T-helper 1 cell treated with Interleukin-12 subunit alpha and Interleukin-12 subunit beta and Interleukin-4 antibody, amounts not matched to agents 30 ng/mL and 1 ng/mL, for 36 hours (primary cell): ENCODE measurements at regions not wholly inside any gene's neighbourhood (a gene's known extent, or its start where the extent isn't known, plus 50 kb on each side); places are given as distances from the start of the nearest gene placed in this dataset.
"Not testable (repeated sequence)": the region's sequence is repeated elsewhere in the genome, so short reads cannot be mapped to it uniquely, and the experiment has no call there.

Experiments
- intact Hi-C: fragments of 100-400 bp; cut with micrococcal nuclease; formaldehyde crosslinking; loops from one replicate; pipeline ENCODE4 v1.15.1; 2024

DNA sequence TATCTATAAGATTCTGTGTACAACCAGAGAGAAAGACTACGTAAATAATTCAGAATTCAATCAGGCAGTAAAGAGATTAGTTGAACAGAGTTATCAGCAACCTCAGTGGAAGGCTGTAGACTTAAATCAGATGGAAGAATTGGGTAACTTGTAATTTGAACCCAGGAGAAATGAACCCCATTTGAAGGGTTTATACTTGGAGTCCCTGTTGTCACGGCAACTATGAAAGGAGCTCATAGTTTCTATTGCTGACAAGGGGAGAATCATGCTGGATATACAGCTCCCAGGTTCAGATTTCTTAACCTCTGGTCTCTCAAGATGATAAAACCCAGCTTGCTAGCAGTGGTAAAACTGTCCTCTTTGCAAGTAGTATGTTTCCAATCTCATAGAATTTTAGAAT, 54.4 kb upstream of the BMP4 start:
- intact Hi-C loops = no loop called here

DNA sequence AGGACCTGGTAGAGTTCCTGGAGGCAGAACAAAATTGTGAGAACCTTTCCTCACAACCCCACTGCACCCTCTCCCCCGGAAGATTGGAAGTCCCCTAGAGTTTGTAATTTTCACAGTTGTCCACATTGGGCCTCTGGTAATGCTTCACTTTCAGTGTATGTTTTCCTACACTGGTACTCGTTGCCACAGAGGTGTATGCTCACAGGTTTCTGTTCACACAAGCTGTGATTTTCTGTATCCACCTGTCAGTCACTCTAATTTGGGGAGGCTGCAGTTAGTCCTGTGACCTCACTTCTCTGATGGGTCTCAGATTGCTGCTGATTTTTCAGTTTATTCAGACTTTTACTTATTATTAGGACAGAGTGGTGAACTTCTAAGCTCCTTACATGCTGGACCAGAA, 66.4 kb upstream of the BMP4 start:
- intact Hi-C loops = no loop called here

DNA sequence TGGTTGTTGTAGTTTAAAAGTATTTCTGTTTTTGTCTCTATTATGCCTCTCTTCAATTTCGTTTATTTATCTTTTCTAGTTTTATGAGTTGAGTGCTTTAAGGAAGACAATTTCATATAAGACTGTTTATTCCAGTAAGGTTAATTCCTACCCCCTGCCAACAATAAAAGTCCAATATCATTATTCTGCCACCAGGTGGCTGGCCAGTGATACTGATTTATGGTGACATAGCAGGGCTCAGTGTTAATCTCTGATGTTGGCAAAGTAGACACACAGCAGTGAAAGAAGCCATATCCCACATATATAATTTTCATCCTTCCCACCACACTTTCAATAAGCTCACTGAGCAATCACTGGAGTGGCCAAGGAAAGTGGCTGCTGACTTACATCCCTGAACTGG, 69.0 kb upstream of the BMP4 start:
- intact Hi-C loops = no loop called here

DNA sequence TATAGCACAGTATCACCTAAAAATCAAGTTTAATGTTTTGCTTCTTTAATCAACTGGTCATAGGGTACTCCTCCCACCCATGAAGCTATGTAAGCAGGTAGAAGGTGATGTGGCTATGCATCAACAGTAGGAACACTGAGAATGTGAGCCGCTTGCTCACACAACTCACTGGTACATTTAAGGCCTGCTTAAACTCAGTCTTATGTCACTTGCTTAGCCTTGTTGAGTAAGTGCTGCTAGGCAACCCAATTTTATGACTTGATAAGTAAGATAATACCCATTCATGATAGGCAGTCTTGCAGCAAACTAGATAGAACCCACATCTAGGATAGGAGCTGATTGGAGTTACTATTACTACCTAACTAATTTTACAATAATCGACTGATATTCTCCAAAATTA, 70.0 kb upstream of the BMP4 start:
- intact Hi-C loops = no loop called here

DNA sequence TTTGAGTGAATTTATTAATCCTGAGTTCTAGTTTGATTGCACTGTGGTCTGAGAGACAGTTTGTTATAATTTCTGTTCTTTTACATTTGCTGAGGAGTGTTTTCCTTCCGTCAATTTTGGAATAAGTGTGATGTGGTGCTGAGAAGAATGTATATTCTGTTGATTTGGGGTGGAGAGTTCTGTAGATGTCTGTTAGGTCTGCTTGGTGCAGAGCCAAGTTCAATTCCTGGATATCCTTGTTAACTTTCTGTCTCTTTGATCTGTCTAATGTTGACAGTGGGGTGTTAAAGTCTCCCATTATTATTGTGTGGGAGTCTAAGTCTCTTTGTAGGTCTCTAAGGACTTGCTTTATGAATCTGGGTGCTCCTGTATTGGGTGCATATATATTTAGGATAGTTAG, 74.4 kb upstream of the BMP4 start:
- intact Hi-C loops = not testable (repeated sequence)

DNA sequence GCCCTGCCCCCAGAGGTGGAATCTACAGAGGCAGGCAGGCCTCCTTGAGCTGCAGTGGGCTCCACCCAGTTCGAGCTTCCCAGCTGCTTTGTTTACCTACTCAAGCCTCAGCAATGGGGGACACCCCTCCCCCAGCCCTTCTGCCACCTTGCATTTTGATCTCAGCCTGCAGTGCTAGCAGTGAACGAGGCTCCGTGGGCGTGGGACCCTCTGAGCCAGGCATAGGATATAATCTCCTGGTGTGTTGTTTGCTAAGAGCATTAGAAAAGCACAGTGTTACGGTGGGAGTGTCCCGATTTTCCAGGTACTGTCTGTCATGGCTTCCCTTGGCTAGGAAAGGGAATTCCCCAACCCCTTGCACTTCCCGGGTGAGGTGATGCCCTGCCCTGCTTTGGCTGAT, 76.7 kb upstream of the BMP4 start:
- intact Hi-C loops = not testable (repeated sequence)

DNA sequence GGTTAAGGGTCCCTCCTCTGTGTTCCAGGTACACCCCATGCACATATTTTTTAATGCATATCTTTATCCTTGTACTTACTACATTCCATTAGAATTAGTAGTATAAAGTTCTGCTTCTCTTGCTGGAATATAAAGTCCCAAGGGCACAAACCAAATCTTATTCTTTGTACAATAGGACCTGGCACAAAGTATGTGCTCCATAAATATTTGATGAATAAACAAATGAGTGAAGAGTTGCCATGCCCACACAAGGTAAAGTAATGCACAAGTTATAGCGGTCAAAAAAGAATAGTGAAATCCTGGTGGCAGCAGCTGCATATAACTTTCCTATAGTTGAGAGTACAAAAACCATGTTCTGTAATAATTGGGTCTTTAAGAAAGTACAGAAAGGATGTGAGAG, 82.1 kb upstream of the BMP4 start:
- intact Hi-C loops = no loop called here

DNA sequence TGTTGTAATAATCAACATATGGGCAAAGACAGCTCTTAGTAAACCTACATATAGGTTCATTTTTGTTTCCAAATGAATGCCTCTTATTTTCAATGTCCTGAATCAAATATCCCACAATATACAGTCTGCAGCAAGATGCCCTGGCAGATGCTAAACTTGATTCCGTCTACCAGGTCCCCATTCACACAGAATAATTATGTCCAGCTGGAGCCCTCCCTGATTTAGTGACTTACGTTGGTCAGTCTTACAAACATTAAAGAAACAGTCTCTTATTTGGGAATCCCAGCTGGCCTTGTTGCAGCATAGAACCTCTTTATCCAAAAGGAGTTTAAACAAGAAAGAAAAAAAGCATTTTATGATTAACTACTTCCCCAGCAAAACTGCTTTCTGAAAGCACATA, 82.7 kb upstream of the BMP4 start:
- intact Hi-C loops = no loop called here

DNA sequence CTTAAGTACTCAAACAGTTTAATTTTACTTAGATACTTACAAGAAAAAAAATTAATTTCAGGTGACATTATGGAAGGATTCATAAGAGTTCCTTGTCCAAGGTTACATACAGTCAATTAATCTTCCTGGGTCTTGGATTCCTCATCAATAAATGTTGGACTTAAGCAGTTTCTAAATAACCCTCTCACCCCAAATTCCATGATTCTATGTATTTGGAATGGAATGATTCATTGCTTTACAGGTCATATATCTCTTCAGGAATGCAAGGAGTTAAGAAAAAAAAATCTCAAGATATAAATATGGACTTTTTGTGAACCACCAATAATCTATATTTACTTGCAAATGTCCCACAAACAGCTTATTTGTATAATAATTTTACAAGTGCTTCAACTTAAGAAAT, 84.2 kb upstream of the BMP4 start:
- intact Hi-C loops = no loop called here

DNA sequence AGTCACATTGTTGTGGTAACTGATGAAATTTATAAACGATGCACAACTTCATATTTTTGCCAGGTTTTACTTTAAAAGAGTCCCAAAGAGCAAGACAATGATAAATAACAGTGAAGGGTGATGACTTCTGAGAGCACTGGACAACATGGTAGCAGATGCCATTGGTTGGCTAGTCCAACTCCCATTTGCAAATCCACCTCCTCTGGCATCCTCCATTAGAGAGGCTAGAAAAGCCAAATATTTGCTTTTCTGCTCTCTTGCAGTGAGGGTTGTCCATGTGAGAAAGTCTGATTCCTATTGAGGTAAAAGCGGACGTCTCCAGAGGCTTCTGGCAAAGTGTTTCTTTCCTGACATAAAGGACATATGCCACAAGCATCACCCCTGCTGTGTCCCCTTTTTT, 89.6 kb upstream of the BMP4 start:
- intact Hi-C loops = no loop called here

DNA sequence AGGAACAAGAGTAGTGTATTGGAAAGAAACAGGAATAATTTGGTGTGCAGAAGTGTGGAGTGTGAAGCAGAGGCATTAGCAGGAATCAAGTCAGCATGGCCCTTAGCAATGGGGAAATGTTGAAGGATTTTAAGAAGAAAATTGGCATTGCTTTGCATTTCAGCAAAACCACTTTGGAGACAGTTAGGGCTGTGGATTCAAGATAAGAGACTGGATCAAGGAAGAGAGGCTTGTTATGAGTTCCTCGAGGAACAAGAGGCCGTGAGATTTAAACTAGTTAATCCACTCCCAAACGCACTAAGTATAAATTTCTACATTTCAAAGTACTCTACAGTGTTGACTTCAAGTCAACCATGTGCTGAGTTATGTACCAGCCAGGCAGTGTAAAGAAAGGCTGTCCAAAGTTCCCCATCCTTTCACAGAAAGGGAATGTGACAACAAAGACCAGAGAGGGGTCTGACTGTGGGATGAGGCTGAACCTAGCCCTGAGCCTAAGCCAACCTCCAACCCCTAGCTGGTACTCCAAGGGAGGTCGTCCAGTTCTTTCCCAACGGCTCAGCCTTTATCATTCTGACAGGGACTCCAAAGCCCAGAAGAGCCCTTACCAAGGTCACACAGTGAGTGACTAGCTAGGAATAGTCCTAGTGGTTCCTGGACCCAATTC, 91.2 kb upstream of the BMP4 start:
- intact Hi-C loops = no loop called here

DNA sequence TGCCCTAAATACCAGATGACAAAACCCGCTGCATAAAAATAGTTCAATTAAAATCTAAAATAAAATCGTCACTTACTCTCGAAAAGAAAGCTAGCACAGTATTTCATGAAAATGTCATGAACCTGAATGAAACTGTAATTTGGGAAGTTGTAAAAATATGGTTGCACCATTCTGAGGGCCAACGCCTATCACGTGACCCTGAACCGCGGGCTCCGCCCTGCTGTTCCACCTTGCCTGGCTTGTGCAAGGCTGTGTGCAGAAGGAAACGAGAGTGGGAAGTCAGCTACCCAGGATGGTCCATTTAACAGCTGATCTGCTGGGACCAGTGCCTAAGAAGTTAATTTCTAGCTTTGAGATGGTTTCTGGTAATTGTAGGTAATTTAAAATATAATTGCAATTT, 91.7 kb upstream of the BMP4 start:
- intact Hi-C loops = no loop called here

DNA sequence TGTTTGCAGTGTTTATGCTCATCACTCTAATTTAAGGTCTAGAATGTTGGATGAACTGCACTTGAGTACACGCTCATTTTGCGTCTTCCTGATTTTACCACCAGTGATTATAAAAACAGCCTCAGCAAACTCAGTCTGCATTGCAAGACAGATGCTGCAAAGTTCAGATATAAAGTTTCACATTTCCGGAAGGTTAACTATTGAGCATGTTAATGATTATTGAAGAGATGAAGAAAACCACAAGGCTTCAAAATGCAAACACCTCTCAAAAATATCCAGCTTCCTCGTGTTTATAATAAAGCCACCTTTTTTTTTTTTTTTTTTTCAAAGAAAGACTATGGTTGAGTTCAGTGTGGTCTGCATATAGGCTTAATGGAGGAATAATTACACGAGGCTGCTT, 92.1 kb upstream of the BMP4 start:
- intact Hi-C loops = no loop called here

DNA sequence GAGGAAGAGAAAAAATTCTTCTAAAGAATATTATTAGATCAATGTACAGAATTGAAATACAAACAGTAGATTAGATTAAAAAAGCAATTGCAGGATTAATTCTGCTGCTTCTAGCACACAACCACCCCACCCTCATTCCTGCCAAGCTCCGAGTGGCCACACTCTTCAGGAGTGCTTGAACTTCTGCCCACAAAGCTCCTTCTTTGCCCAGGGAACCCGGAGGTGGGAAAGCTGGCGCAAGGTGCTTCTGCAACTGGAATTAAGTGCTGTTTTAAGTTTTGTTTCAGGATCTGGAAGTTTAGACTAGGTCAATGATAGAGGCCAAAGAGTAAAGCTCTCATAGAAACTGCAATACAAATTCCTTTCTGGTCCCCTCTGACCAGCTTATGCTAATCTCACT, 94.1 kb upstream of the BMP4 start:
- intact Hi-C loops = no loop called here

DNA sequence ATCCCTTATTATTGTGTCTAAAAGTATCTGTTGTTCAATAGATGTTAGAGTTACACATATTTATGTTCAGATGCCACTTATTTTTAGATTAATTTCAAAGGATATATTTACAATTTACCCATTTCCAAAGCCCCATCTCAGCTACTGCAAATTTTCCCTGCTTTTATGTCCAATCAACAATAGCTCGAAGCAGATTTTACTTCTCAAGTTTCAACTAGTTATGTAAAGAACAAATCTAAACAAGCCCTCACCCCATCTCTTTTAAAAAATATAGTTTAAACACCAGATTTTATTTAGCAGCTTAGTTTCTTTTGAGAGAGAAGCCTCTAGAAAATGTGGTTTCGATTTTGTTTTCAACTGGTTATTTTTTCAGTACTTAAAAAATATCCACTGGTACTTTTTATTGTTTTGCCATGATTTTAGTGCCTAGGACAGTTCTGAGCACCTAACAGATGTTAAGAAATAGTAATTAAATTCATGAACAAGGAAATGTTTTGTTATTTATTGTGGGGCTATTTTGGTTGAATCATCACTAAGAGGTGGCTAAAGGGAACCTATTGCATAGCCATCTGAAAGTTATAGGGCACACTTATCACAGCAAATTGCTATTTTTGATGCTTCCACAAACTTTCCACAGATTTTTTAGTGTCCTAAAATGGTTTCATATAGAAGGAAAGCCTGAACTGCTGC, 96.2 kb upstream of the BMP4 start:
- intact Hi-C loops = no loop called here

DNA sequence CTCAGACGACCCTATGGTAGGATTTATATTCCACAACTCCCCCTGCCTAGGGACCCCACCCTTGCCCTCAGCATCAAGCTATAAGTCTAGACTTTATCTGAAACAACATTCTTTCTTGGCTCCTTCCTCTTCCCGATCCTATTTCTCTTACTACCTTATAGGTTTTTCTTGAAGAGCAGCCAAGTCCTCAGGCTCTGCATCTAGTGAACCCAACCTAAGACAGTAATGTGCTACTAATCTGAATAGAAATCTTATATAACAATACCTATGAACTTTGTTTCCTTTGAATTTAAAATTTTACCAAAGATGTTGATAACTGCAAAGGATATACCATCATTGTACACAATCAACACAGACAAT, 96.7 kb upstream of the BMP4 start:
- intact Hi-C loops = no loop called here

DNA sequence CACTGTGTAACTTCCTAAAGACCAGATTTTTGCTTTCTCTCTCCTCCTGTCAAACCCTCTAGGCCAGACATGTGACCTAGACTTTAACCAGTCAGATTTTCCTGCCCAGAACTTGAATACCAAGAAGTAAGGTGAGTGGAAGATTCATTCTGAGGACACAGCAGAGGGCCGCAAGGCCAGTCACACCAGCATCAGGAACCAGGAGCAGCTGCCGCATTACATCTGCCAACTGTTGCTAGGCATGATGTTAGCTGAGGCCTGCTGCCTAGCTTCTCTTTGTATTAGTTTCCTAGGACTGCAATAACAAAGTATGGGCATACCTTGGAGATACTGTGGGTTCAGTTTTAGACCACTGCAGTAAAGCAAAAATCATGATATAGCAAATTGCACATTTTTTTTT, 101.9 kb upstream of the BMP4 start:
- intact Hi-C loops = no loop called here

DNA sequence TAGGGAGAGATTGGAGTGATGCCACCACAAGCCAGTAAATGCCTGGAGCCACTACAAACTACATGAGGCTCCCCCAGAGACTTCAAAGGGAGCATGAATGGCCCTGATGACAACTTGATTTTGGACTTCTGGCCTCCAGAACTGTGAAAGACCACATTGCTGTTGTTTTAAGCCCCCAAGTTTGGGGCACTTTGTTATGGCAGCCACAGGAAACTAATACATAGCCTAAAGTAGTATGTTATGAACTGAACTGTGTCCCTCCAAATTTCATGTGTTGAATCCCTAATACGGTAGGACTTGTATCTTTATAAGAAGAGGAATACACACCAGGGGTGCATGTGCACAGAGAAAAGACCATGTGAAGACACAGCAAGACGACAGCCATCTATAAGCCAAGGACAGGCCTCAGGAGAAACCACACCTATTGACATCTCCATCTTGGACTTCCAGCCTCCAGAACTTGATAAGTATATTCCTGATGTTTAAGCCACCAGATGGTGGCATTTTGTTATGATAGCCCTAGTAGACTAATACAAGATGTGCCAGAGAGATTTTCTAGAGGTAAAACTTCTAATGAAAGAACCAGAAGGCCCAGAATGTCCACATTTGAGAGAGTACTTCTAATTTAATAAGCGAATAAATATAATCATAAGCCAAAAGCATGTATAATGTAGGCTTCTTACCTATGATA, 127.1 kb upstream of the BMP4 start:
- intact Hi-C loops = no loop called here

DNA sequence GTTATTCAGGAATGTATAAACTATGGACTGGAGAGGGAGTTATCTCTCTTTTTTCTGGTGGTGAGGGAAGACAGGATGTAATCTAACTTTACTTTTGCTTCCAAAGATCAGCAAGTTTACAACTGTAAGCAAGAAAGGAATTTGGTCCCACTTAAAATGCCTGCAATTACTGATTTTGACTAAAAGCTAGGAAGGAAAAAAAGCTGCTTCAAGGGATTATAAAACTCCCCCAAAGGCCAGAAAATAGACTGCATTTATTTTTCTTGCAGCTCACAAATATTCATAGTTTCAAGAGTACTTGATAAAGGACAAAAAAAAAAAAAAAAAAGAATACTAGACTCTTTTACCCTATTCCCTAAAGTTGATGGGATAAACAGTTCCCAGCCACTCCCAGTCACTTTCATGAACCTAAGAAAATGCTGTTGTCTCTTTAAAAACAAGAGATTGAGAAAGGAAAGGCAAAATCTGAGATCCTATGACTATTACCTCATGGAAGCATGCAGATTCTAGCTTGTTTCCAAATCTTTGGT, 128.7 kb upstream of the BMP4 start:
- intact Hi-C loops = no loop called here

DNA sequence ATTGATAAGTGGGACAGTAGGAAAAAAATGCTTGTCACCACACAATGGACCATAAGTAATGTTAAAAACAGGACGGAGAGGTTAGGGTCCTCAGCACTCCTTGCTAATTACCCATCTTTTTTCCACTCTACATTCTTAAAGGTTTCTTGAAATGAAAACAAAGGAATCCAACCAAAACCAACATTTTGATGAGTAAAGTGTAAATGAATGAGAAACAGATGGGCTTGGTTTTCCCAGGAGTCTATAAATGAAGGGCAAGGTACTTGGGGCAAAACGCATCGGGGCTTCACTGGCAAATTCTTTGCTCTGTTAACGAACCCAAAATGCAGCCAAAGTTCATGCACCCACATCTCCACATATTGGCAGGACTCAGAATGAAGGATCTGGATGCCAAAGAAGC, 129.2 kb upstream of the BMP4 start:
- intact Hi-C loops = no loop called here

DNA sequence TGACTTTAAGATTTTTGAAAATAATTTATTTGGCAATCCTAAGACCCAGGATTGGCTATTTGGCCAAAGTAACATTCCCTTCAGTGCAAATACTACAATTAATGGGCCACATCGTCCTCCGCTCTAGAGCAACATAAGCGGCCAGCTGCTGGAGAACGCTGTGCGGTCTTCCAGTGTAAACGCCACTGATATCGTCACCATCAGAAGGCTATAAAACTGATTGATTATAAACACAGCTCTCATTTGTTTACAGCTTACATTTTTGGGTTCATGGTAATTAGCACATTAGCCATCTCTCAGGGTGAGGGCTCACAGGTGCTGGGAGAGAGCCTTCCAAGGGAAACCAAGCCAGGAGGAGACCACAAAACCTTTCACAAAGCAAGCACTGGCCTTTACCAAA, 130.1 kb upstream of the BMP4 start:
- intact Hi-C loops = no loop called here

DNA sequence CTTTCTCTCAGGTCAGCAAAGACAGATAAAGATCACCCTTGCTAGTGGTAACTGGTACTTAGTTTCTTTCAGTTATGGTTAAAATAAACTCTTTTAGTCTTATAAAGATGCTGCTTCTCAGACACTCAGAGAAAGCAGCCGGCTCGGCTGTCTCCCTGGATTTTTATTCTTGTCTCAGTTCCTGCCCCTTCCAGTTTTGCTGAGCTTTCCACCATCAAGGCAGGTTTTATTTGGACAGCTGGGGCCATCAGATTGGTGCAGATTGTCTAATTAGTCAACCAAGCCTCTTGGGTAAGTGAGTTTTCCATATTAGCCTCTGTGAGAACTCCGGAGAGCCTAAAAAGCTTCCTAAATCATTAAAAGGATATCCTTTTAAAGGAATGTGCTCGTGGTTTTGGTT, 130.8 kb upstream of the BMP4 start:
- intact Hi-C loops = no loop called here

DNA sequence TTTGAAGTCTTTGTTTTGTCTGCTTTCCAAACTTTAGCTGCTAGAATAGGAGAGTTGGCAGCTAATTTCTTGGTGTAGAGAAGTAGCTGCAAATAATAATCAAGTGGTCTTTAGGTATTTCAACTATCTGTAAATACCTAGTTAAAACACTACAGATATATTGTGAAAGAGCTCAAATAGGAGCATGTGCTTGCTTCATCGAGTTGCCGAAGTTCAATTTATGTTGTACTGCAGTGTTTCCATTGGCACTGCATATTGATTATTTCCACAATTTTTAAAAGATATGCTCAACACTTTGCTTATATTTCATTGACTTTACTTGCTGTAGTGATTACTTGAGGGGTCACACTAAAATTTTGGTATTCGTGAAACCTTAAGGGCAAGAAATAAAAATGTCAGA, 131.6 kb upstream of the BMP4 start:
- intact Hi-C loops = no loop called here
